ENCODE measurements at regions not wholly inside any gene's neighbourhood (a gene's known extent, or its start where the extent isn't known, plus 50 kb on each side); places are given as distances from the start of the nearest gene placed in this dataset.

DNA sequence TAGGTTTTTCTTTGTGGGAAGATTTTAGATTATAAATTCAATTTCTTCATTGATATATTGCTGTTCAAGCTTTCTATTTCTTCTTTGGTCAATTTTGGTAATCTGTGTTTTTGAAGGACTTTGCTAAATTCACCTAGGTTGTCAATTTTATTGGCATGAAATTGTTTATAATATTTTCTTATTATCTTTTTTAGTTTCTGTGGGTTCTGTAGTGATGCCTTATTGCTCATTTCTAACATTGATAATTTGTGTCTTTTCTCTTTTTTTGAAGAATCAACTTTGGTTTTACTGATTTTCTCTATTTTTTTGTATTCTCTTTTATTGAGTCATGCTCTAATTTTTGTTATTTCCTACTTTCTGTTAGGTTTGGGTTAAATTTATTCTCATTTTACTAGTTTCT lies 123.2 kb downstream of the ADSS2 start:
- TF ChIP-seq CTCF (IDR thresholded peaks at IDR 0.05) (no peak), POLR2A (IDR thresholded peaks at IDR 0.05) (no peak)
